ENCODE measurements at regions not wholly inside any gene's neighbourhood (a gene's known extent, or its start where the extent isn't known, plus 50 kb on each side); places are given as distances from the start of the nearest gene placed in this dataset.

DNA sequence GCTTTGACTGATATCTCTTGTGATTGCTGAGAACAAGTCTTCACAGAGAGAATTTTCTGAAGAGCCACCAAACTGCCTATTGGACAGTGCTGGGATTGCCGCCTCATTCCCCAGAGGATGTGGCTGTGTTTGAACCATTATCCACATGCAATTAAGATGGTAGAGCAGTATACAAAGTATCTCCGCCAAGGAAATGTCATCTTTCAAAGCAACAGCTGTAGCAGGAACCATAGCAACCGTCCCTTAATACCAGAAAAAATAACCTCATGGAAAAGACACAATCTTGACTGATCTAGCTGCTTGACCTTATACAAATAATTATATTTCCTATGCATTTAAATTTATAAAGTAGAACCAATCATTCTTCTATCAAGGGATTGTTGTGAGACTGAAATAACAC, 772.6 kb upstream of the FAM98A start:
- DNase-seq, result no peak
- in situ Hi-C loops (cut with HindIII; ENCODE audit: low pct_ligation_motif_present, low pct_unique_long_range_greater_than_20kb, low sequenced_read_pairs), result no loop called here

DNA sequence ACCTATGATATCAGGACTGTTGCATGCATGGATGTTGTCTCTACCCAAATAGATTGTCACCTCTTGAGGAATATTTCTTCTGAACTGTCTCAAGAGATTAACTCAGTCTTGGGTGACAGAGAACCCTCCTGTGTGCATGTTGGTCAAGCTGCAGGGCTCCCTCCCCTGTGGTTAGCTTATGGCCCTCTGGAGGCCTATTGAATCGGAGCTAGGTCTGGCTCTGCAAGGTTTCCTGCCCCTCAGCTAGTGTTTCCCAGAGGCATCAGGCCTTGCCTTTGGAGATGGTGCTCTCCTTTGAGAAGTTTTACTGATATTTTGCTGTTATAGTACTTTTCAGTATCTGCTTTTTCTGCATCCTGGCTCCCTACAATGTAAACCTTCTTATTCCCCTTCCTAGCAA, 769.2 kb upstream of the FAM98A start:
- DNase-seq, result no peak
- in situ Hi-C loops (cut with HindIII; ENCODE audit: low pct_ligation_motif_present, low pct_unique_long_range_greater_than_20kb, low sequenced_read_pairs), result no loop called here

DNA sequence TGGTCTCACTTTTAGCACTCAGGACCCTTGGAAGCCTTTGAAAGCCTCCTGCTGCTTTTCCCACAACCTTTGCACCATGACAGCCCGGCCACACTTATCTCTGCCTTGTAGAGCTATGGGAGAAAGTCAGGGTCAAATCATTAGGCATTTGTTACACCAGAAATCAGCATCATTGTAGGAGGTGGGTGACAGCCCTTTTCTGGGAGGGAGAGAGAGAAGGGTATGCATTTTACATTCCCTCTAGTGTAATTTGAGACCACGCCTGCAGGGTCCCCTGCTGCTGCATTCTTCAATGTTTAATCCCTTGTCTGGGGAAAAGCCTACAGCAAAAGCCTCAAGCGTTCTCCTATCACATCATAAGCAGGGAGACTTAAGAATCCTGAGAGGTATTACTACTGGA, 766.8 kb upstream of the FAM98A start:
- in situ Hi-C loops (cut with HindIII; ENCODE audit: low pct_ligation_motif_present, low pct_unique_long_range_greater_than_20kb, low sequenced_read_pairs), result no loop called here
- no peak for DNase-seq

DNA sequence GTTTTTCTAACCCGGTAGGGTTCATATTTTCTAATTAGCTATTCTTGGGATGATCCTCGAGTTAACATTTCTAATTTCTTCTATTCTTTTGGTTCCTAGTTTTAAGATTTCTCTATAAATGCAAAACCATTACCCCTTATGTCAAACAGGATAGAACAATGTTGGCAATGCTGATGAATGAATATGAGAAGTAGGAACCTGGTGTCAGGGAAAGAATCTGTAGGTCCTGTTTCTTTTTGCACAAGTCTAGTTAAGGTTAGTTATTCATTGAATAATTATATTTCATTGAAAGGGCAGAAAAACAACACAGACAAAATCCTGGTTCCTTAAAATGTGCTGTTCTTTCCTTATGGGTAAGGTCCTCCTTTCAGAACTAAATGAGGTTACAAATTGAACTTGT, 766.4 kb upstream of the FAM98A start:
- no peak for DNase-seq
- in situ Hi-C loops (cut with HindIII; ENCODE audit: low pct_ligation_motif_present, low pct_unique_long_range_greater_than_20kb, low sequenced_read_pairs), result no loop called here

DNA sequence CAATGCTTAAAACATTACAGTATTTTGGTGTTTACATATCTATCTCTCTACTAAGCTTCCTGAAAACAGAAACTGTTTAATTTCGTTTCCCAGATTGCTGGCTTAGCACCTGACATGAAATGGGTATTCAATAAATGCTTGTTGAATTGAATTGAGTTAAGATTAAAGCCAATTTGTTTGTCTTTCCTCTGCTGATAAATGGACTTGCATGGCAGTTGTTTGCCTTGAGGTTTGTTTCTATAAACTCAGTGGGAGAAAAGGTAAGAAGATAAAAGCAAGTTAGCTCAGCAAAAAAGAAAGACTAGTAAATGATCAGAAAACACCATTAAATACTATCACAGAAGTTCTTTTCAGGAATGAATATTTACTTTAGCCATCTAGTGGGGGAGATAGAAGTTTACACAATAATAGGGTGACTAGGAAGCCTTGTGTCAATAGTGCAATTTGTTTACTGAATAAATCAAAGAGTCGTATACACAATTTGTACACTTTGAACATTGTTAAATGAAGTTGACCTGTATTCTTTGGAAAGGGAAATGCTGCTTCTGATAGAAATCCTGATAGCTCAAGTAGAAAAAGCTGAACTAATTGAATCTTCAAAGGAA, 754.5 kb upstream of the FAM98A start:
- in situ Hi-C loops (cut with HindIII; ENCODE audit: low pct_ligation_motif_present, low pct_unique_long_range_greater_than_20kb, low sequenced_read_pairs), result no loop called here
- DNase-seq, result no peak

DNA sequence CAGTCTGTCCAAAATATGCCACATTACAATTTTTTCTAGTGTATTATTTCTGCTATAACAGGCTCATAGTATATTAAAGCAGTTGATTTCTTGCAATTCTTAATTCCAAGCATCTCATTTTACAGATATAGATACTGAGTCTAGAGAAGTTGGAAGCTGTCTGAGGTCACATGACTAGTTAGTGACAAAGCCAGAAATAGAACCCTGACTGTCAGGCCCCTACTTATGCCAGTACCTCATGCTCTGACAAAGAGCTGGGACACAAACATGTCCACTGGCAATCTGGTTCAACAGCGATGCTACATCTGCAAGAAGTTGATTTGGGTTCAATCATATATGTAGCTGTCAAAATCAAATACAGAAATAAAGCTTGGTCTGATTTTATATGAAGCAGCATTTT, 750.4 kb upstream of the FAM98A start:
- in situ Hi-C loops (cut with HindIII; ENCODE audit: low pct_ligation_motif_present, low pct_unique_long_range_greater_than_20kb, low sequenced_read_pairs), result no loop called here
- DNase-seq, result no peak

DNA sequence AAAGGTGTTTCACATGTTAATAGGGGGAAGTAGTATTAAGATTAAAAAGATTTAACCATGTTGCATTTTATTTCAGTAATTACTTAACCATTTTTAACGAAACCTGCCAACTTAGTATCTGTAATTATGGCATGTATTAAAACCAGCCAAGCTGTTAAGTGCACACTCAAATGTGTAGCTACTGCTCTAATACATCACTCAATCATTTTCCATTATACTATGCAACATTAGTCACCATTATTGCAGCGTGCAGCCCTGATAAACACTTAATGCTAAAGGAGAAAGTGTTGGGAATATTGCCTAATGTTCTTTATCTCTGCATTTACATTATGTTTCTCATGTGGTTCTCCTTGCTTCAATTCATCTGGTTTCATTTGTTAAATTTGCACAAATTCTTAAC, 745.9 kb upstream of the FAM98A start:
- in situ Hi-C loops (cut with HindIII; ENCODE audit: low pct_ligation_motif_present, low pct_unique_long_range_greater_than_20kb, low sequenced_read_pairs), result no loop called here
- no peak for DNase-seq

DNA sequence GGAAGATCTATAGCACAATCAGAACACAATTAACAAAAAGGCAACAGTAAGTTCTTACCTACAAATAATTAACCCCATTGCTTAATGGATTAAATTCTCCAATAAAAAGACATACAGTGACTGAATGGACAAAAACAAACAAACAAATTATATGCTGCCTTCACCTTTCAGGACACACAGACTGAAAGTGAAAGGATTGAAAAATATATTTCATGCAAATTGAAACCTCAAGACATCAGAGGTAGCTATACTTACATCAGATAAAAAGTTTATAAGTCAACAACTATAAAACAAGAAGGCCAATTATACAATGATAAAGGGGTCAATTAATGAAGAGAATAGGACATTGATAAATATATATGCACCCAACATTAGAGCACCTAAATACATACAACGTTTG, 741.2 kb upstream of the FAM98A start:
- in situ Hi-C loops (cut with HindIII; ENCODE audit: low pct_ligation_motif_present, low pct_unique_long_range_greater_than_20kb, low sequenced_read_pairs), result no loop called here
- DNase-seq, result no peak

DNA sequence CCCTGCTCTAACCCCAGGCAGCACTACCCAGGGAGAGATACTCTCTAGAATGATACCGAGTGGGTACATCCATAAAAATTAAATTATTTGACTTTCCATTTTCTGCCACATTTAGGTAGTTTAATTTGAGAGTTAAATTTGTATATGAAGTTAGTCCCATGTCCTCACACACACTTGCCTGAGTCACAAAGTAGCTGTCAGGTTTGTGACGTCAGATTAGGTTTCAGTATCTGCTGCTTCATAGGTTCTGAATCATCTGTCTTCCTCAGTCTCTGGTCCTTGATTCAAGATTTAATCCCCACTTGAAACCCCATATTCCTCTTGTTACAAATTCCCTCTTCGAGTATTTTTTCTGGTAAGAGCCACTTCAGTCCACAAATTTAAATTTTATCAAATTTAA, 738.6 kb upstream of the FAM98A start:
- in situ Hi-C loops (cut with HindIII; ENCODE audit: low pct_ligation_motif_present, low pct_unique_long_range_greater_than_20kb, low sequenced_read_pairs), result no loop called here
- DNase-seq, result no peak

DNA sequence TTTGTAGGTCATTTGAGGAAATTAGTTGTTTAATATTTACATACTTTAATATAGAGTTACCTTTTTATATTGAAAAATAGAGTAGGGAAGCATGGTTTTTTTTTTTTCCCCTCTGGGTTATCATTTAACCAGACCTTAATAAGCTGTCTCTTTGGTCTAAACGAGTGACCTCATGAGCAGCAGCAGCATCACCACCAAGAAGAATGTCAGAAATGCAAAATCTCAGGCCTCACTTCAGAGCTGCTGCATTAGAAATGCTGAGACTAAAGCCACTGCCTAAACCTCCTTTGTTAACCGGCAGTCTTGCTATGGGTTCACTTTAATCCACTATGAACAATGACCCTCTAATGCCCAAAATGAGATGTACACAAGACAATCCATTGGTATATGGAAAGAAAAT, 733.7 kb upstream of the FAM98A start:
- in situ Hi-C loops (cut with HindIII; ENCODE audit: low pct_ligation_motif_present, low pct_unique_long_range_greater_than_20kb, low sequenced_read_pairs), result no loop called here
- no peak for DNase-seq

DNA sequence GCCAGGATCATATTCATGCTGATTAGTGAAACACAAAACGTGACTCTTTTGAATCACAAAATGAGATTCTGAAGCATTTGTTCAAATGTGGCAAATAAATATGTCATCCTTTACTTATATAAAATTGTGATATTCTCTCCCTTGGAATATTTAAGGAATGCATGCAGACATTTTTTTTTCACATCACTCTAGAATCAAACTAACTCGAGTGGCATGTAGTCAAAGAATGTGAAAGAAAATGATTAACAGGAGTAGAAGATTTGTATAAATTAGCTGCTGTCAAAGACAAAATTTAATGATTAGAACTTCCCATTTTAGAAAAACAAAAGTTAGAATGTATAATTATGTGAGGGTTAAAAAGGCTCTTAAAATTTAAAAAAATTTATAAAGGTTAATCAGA, 721.0 kb upstream of the FAM98A start:
- in situ Hi-C loops (cut with HindIII; ENCODE audit: low pct_ligation_motif_present, low pct_unique_long_range_greater_than_20kb, low sequenced_read_pairs), result no loop called here
- DNase-seq, result no peak

DNA sequence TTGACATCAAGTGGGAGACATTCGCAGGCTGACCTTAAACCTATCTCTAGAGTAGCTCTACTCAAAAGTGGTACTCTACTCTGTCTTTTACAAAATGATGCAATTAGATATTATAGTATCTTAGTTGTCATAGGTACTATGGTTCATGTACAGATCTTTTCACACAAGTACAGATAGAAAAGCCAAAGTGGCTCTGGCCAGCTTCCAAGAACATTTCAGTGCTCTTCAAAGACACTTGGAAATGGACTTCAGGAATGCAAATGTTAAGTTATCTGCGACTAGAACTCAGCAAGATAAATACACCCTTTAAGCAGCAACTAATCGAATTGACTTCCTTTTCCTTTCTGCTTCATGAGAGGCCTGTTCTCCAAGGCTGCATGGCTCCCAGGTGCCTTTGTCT, 718.7 kb upstream of the FAM98A start:
- in situ Hi-C loops (cut with HindIII; ENCODE audit: low pct_ligation_motif_present, low pct_unique_long_range_greater_than_20kb, low sequenced_read_pairs), result no loop called here
- DNase-seq, result no peak

DNA sequence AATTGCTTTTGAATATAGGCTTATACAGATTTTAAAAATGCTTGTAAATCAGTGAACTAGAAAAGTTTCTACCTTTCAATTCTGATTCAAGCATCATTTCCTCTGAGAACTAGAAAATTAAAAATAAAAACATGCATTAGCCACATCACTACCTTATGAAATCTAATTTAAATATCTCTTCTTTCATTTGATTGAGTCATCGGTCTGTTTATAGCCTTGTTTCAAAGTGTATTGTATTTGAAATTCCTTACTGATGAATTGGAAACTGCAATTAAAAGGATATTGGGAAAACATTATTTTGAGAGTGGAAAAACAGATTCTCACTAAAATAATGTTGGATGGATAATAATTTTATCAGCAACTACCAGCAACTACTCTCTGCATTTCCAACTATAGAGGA, 717.7 kb upstream of the FAM98A start:
- in situ Hi-C loops (cut with HindIII; ENCODE audit: low pct_ligation_motif_present, low pct_unique_long_range_greater_than_20kb, low sequenced_read_pairs), result no loop called here
- no peak for DNase-seq

DNA sequence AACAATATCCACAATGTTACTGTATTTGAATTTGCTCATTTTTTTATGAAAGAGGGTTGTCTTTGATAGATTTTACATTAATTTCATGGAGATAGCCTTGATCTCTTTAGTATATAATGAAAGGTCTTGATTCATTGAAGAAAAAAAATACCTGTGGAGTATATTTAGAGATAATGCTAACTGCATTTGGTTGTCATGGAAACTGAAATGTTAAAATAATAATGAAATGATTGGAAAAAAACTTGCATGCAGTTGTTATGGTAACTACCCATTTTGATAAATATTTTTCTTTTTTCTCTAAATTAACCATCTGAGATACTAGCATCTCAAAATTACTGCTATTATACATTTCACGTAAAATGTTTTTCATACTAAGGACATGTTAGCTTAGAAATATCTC, 712.7 kb upstream of the FAM98A start:
- no peak for DNase-seq
- in situ Hi-C loops (cut with HindIII; ENCODE audit: low pct_ligation_motif_present, low pct_unique_long_range_greater_than_20kb, low sequenced_read_pairs), result no loop called here

DNA sequence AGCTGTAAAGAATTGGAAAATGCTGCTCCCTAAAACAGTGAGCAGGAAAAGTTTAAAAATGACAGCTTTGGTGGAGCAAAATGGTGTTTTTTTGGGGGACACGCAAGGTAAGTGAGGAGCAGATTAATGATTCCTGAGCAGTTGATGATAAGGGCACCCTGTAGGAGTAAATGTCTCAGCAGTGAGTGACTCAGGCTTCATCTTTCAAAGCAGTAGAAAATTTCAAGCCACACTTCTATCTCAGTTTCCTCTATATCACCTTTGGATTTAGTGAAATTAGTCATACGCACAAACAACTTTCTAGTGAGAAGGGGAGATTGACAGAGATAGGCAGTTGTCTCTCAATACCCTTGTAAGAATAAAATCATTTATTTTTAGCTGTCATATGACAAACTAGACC, 709.0 kb upstream of the FAM98A start:
- DNase-seq, result no peak
- in situ Hi-C loops (cut with HindIII; ENCODE audit: low pct_ligation_motif_present, low pct_unique_long_range_greater_than_20kb, low sequenced_read_pairs), result no loop called here

DNA sequence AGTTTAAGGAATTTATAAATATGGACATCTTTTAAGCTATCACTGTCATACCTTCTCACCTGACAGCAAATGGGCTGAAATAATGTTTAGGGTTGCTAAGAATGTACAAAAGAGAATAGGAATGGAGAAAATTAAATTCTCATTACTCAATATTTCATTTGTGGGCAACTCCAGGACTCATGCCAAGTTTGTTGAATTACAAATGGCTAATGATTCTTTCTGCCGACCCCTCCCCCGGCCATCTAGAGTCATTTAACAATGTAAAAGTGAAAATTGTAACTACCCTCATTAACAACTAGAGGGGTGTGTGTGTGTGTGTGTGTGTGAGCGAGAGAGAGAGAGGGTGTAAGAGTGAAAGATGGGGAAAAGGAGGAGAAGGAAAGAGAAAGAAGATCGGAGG, 708.5 kb upstream of the FAM98A start:
- DNase-seq, result no peak
- in situ Hi-C loops (cut with HindIII; ENCODE audit: low pct_ligation_motif_present, low pct_unique_long_range_greater_than_20kb, low sequenced_read_pairs), result no loop called here

DNA sequence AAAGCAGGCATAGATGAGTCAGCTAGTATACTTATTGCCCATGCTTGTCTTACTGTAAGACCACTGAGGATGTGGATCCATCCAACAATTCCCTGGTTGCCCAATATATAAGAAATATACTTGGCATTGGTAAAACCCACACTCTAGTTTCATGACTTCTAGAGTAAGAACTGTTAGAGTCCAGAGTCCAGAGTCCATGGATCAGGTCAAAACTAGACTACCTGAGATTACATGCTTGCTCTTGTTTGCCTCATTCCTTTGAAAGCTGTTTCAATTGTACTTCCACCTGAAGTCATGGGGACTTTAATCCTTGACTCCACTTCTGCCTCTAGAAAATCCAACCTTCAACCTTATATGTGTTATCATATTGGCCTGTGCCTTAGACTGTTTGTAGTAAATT, 707.6 kb upstream of the FAM98A start:
- DNase-seq, result no peak
- in situ Hi-C loops (cut with HindIII; ENCODE audit: low pct_ligation_motif_present, low pct_unique_long_range_greater_than_20kb, low sequenced_read_pairs), result no loop called here

DNA sequence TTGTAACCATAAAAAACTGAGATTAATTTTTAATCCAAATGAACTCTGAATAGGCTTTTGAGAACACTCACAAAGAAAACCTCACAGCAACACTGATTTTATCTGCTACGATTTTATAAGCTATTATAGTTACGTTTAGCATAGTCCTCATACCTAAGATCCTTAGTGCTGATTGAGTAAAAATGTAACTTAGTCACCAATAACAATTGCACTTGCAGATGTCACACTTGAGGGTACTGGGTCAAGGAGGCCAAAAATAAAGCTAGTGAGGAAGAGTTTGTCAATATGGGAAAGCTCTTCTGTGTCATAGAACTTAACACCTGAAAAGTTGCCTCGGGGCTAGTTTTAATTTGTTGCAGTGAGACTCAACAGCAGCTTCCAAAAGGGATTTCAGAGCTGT, 706.5 kb upstream of the FAM98A start:
- DNase-seq, result no peak
- in situ Hi-C loops (cut with HindIII; ENCODE audit: low pct_ligation_motif_present, low pct_unique_long_range_greater_than_20kb, low sequenced_read_pairs), result no loop called here

DNA sequence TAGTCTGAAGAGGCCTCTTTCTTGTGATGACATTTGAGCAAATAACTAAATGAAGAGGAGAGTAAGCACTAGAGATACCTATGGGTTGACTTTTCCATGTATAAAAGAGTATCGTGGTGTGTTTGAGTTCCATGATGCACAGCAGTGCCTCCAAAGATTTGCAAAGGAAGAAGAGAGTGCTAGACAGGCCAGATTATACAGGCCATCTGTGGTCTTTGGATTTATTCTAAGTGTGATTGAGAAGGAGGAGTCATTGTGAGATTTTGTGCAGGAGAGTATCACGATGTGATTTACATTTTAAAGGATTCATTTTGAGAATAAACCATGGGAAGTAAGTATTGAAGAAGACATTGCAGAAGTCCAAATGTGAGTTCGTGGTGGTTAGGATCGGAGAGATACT, 695.9 kb upstream of the FAM98A start:
- in situ Hi-C loops (cut with HindIII; ENCODE audit: low pct_ligation_motif_present, low pct_unique_long_range_greater_than_20kb, low sequenced_read_pairs), result no loop called here
- no peak for DNase-seq

DNA sequence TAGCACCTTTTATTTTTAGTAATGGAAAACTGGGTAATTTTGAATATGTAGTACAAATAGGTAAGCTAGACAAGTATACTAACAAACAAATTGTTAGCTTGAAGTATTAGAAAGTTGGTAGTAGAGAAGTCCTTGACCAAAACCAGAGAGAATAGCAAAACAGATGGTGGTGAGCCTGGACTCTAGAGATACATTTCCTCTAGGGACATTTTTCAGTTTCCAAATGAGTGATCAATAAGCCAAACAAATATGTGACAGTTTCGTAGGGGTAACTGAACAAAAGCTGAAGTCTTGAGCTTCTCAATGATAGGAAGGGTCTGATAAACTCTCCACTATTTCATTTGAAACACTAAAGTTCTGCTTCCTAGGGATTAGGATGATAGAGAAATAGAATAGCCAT, 692.0 kb upstream of the FAM98A start:
- in situ Hi-C loops (cut with HindIII; ENCODE audit: low pct_ligation_motif_present, low pct_unique_long_range_greater_than_20kb, low sequenced_read_pairs), result no loop called here

DNA sequence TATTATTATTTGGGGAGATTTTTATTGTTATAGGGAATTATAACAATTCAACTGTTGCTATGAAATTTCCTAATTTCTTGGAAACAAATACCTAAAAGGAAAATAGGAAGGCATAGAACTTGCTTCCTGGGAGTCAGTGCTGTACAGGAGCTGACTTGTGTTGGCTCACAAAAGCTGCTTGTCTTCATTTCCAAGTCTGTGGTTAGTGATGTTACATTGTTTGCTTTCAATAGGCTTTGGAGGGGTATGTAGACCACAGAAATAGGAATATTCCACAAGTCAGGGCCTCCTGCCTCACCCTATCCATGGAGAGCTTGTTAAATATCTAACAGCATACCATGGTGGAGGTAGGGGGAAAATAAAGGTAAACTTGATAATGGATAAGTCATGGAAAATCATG, 688.9 kb upstream of the FAM98A start:
- DNase-seq, result no peak
- in situ Hi-C loops (cut with HindIII; ENCODE audit: low pct_ligation_motif_present, low pct_unique_long_range_greater_than_20kb, low sequenced_read_pairs), result no loop called here

More for the DNA sequence above, 692.0 kb upstream of the FAM98A start:
- DNase-seq, result no peak
